AG08395 (cell line): ENCODE measurements at regions not wholly inside any gene's neighbourhood (a gene's known extent, or its start where the extent isn't known, plus 50 kb on each side); places are given as distances from the start of the nearest gene placed in this dataset.
"Not testable (repeated sequence)": the region's sequence is repeated elsewhere in the genome, so short reads cannot be mapped to it uniquely, and the experiment has no call there.

Experiments used
- DNase-seq: peaks from one replicate; pipeline ENCODE4 v3.0.0; 2012; ENCODE audit warnings: mixed read lengths, low spot score

- peak; percentile 12 for DNase-seq
These were observed 345.1 kb upstream of the PSMD7 start for GRCh38 chr16:73951481-73951880.

GRCh38 chr16:73949574-73950320 is 346.9 kb upstream of the PSMD7 start:
- DNase-seq, result peak; percentile 81

GRCh38 chr16:73945631-73946030 is 351.0 kb upstream of the PSMD7 start:
- DNase-seq, result no peak

GRCh38 chr16:73943184-73943583 is 353.4 kb upstream of the PSMD7 start:
- not testable (repeated sequence) for DNase-seq

GRCh38 chr16:73940786-73941185 is 355.8 kb upstream of the PSMD7 start:
- not testable (repeated sequence) for DNase-seq

- DNase-seq, result no peak
These were observed 372.7 kb upstream of the PSMD7 start for GRCh38 chr16:73923951-73924350.

GRCh38 chr16:73921295-73921694 is 375.3 kb upstream of the PSMD7 start:
- no peak for DNase-seq

GRCh38 chr16:73916829-73917594 is 379.6 kb upstream of the PSMD7 start:
- DNase-seq, result no peak

- DNase-seq, result no peak
These were observed 380.7 kb upstream of the PSMD7 start for GRCh38 chr16:73915935-73916334.

GRCh38 chr16:73915140-73915539 is 381.5 kb upstream of the PSMD7 start:
- DNase-seq, result no peak

- no peak for DNase-seq
These were observed 383.8 kb upstream of the PSMD7 start for GRCh38 chr16:73912850-73913249.

GRCh38 chr16:73912281-73912680 is 384.3 kb upstream of the PSMD7 start:
- no peak for DNase-seq

- no peak for DNase-seq
These were observed 387.0 kb upstream of the PSMD7 start for GRCh38 chr16:73909529-73910035.

- no peak for DNase-seq
These were observed 405.5 kb upstream of the PSMD7 start for GRCh38 chr16:73891129-73891542.

GRCh38 chr16:73890186-73891128 is 406.2 kb upstream of the PSMD7 start:
- no peak for DNase-seq

GRCh38 chr16:73888840-73889490 is 407.6 kb upstream of the PSMD7 start:
- DNase-seq, result no peak

GRCh38 chr16:73887911-73888310 is 408.7 kb upstream of the PSMD7 start:
- DNase-seq, result no peak

GRCh38 chr16:73886426-73886825 is 410.2 kb upstream of the PSMD7 start:
- DNase-seq, result no peak

- DNase-seq, result no peak
These were observed 411.3 kb upstream of the PSMD7 start for GRCh38 chr16:73885319-73885718.

- DNase-seq, result no peak
These were observed 412.8 kb upstream of the PSMD7 start for GRCh38 chr16:73883841-73884240.

- no peak for DNase-seq
These were observed 413.5 kb upstream of the PSMD7 start for GRCh38 chr16:73883126-73883525.

- no peak for DNase-seq
These were observed 414.0 kb upstream of the PSMD7 start for GRCh38 chr16:73882651-73883050.
